Neural cell (in vitro differentiated cells): ENCODE measurements at regions not wholly inside any gene's neighbourhood (a gene's known extent, or its start where the extent isn't known, plus 50 kb on each side); places are given as distances from the start of the nearest gene placed in this dataset.

Experiments used
- SMC3 ChIP-seq: fragments of 450-650 bp; conservative IDR thresholded peaks from 2 replicates; pipeline ENCODE4 v1.6.1; 2014; ENCODE audit warnings: antibody characterized with exemption, mild to moderate bottlenecking, moderate library complexity; ENCODE audit not compliant: poor library complexity
- TF ChIP-seq, protein P1 (sequence below): fragments of 450-650 bp; IDR thresholded peaks from 2 replicates; pipeline ENCODE4 v1.5.1; 2014; ENCODE audit warnings: antibody characterized with exemption, mild to moderate bottlenecking, moderate library complexity; ENCODE audit not compliant: poor library complexity, severe bottlenecking

DNA sequence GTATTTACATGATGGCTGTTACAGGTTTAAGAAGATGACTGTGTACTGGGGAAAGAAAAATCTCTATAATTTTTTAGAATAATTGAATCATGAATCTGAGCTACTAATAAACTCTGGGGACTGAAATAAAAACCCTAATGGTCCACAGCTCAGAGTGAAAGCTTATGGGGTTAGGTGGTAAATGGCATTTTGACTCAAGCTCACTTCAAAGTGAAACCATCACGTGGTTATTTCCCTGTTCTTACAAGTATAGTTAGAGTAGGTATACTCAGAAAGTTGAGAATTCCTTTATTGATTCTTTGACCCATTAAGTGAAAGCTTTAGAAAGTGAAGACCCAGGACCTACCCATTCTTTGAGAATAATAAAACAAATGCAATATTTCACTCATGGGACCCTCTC is 626.2 kb upstream of the SETBP1 start:
- TF ChIP-seq, protein P1, sequence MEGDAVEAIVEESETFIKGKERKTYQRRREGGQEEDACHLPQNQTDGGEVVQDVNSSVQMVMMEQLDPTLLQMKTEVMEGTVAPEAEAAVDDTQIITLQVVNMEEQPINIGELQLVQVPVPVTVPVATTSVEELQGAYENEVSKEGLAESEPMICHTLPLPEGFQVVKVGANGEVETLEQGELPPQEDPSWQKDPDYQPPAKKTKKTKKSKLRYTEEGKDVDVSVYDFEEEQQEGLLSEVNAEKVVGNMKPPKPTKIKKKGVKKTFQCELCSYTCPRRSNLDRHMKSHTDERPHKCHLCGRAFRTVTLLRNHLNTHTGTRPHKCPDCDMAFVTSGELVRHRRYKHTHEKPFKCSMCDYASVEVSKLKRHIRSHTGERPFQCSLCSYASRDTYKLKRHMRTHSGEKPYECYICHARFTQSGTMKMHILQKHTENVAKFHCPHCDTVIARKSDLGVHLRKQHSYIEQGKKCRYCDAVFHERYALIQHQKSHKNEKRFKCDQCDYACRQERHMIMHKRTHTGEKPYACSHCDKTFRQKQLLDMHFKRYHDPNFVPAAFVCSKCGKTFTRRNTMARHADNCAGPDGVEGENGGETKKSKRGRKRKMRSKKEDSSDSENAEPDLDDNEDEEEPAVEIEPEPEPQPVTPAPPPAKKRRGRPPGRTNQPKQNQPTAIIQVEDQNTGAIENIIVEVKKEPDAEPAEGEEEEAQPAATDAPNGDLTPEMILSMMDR, result no peak
- TF ChIP-seq SMC3, result no peak
